DMS 273 (cell line): ENCODE measurements at regions not wholly inside any gene's neighbourhood (a gene's known extent, or its start where the extent isn't known, plus 50 kb on each side); places are given as distances from the start of the nearest gene placed in this dataset.

ENCODE experiments used
- DNase-seq: peaks from one replicate; lab custom pipeline; 2025; ENCODE audit not compliant: unreplicated experiment; lab: John Stamatoyannopoulos, UW

- DNase-seq = no peak
Observed at GRCh38 chr18:38948436-38948835, 1382.8 kb upstream of the CELF4 start.

GRCh38 chr18:38944446-38945024 is 1378.9 kb upstream of the CELF4 start:
- no peak for DNase-seq

- no peak for DNase-seq
Observed at GRCh38 chr18:38941711-38942561, 1376.3 kb upstream of the CELF4 start.

- peak; percentile 5 for DNase-seq
Observed at GRCh38 chr18:38940863-38941531, 1375.4 kb upstream of the CELF4 start.

- no peak for DNase-seq
Observed at GRCh38 chr18:38940475-38940862, 1374.9 kb upstream of the CELF4 start.

- no peak for DNase-seq
Observed at GRCh38 chr18:38933910-38934510, 1368.4 kb upstream of the CELF4 start.

GRCh38 chr18:38933322-38933721 is 1367.7 kb upstream of the CELF4 start:
- DNase-seq = no peak

- DNase-seq = no peak
Observed at GRCh38 chr18:38932752-38933151, 1367.2 kb upstream of the CELF4 start.

GRCh38 chr18:38931754-38932050 is 1366.1 kb upstream of the CELF4 start:
- no peak for DNase-seq

- DNase-seq = no peak
Observed at GRCh38 chr18:38930881-38931753, 1365.5 kb upstream of the CELF4 start.

- DNase-seq = no peak
Observed at GRCh38 chr18:38923540-38923939, 1357.9 kb upstream of the CELF4 start.

GRCh38 chr18:38923126-38923525 is 1357.5 kb upstream of the CELF4 start:
- DNase-seq = no peak

- DNase-seq = no peak
Observed at GRCh38 chr18:38909972-38910371, 1344.4 kb upstream of the CELF4 start.

GRCh38 chr18:38902796-38903195 is 1337.2 kb upstream of the CELF4 start:
- peak; percentile 36 for DNase-seq

- no peak for DNase-seq
Observed at GRCh38 chr18:38900445-38900844, 1334.8 kb upstream of the CELF4 start.

GRCh38 chr18:38900031-38900430 is 1334.4 kb upstream of the CELF4 start:
- DNase-seq = no peak

- no peak for DNase-seq
Observed at GRCh38 chr18:38899252-38899651, 1333.7 kb upstream of the CELF4 start.

- DNase-seq = no peak
Observed at GRCh38 chr18:38898167-38898566, 1332.6 kb upstream of the CELF4 start.

- no peak for DNase-seq
Observed at GRCh38 chr18:38895560-38895959, 1330.0 kb upstream of the CELF4 start.

- DNase-seq = no peak
Observed at GRCh38 chr18:38887671-38888020, 1322.0 kb upstream of the CELF4 start.
